ENCODE measurements at regions not wholly inside any gene's neighbourhood (a gene's known extent, or its start where the extent isn't known, plus 50 kb on each side); places are given as distances from the start of the nearest gene placed in this dataset.

- TF ChIP-seq, protein P1, sequence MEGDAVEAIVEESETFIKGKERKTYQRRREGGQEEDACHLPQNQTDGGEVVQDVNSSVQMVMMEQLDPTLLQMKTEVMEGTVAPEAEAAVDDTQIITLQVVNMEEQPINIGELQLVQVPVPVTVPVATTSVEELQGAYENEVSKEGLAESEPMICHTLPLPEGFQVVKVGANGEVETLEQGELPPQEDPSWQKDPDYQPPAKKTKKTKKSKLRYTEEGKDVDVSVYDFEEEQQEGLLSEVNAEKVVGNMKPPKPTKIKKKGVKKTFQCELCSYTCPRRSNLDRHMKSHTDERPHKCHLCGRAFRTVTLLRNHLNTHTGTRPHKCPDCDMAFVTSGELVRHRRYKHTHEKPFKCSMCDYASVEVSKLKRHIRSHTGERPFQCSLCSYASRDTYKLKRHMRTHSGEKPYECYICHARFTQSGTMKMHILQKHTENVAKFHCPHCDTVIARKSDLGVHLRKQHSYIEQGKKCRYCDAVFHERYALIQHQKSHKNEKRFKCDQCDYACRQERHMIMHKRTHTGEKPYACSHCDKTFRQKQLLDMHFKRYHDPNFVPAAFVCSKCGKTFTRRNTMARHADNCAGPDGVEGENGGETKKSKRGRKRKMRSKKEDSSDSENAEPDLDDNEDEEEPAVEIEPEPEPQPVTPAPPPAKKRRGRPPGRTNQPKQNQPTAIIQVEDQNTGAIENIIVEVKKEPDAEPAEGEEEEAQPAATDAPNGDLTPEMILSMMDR (IDR thresholded peaks at IDR 0.05; ENCODE audit: low read length), result no peak
- TF ChIP-seq EZH2 (IDR thresholded peaks at IDR 0.05; ENCODE audit: borderline replicate concordance, low read length), result no peak
Observed at GRCh38 chr9:29437526-29437925, 1864.2 kb upstream of the C9orf72 start.
